PFSK-1 (cell line): ENCODE measurements at regions not wholly inside any gene's neighbourhood (a gene's known extent, or its start where the extent isn't known, plus 50 kb on each side); places are given as distances from the start of the nearest gene placed in this dataset.

Experiments
- FOXP2 ChIP-seq: optimal IDR thresholded peaks from 2 replicates; pipeline ENCODE3; 2011; ENCODE audit warnings: borderline replicate concordance, control low read depth, inconsistent platforms; ENCODE audit not compliant: insufficient read depth; ENCODE audit errors: extremely low read length, extremely low read depth
- POLR2AphosphoS5 ChIP-seq: IDR thresholded peaks from 2 replicates; pipeline ENCODE4 v1.6.1; 2012; ENCODE audit warnings: low read depth, mild to moderate bottlenecking, control low read depth, low read length, moderate library complexity
- SIN3A ChIP-seq: IDR thresholded peaks from 2 replicates; pipeline ENCODE4 v1.6.1; 2012; ENCODE audit warnings: mild to moderate bottlenecking, low read length, moderate library complexity, borderline replicate concordance; ENCODE audit not compliant: insufficient read depth
- TAF1 ChIP-seq: IDR thresholded peaks from 2 replicates; pipeline ENCODE4 v1.6.1; 2012; ENCODE audit warnings: low read length, control low read depth, borderline replicate concordance; ENCODE audit not compliant: insufficient read depth
- TF ChIP-seq, protein P1 (sequence below), 2 experiments: IDR thresholded peaks; 2 replicates each; pipeline versions ENCODE4 v1.6.1 to v1.8.0; 2011 to 2012; ENCODE audit warnings: low read depth in 2 of 2, low read length in 2 of 2, control low read depth in 1 of 2, inconsistent platforms in 1 of 2, mild to moderate bottlenecking in 1 of 2, moderate library complexity in 1 of 2; ENCODE audit not compliant: insufficient read depth in 1 of 2

DNA sequence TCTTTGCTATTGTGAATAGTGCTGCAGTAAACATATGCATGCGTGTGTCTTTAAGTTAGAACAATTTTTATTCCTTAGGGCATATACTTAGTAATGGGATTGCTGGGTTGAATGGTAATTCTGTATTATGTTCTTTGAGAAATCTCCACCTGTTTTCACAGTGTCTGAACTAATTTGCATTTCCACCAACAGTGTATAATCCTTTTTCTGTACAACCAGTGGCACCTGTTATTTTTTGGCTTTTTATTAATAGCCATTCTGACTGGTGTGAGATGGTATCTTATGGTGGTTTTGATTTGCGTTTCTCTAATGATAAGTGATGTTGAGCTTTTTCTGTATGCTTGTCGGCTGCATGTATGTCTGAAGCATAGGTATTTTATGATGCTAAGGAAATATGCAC, 820.8 kb upstream of the MAP3K7 start:
- TF ChIP-seq FOXP2 (no peak), TAF1 (no peak), SIN3A (no peak), POLR2AphosphoS5 (no peak)
- TF ChIP-seq, protein P1, sequence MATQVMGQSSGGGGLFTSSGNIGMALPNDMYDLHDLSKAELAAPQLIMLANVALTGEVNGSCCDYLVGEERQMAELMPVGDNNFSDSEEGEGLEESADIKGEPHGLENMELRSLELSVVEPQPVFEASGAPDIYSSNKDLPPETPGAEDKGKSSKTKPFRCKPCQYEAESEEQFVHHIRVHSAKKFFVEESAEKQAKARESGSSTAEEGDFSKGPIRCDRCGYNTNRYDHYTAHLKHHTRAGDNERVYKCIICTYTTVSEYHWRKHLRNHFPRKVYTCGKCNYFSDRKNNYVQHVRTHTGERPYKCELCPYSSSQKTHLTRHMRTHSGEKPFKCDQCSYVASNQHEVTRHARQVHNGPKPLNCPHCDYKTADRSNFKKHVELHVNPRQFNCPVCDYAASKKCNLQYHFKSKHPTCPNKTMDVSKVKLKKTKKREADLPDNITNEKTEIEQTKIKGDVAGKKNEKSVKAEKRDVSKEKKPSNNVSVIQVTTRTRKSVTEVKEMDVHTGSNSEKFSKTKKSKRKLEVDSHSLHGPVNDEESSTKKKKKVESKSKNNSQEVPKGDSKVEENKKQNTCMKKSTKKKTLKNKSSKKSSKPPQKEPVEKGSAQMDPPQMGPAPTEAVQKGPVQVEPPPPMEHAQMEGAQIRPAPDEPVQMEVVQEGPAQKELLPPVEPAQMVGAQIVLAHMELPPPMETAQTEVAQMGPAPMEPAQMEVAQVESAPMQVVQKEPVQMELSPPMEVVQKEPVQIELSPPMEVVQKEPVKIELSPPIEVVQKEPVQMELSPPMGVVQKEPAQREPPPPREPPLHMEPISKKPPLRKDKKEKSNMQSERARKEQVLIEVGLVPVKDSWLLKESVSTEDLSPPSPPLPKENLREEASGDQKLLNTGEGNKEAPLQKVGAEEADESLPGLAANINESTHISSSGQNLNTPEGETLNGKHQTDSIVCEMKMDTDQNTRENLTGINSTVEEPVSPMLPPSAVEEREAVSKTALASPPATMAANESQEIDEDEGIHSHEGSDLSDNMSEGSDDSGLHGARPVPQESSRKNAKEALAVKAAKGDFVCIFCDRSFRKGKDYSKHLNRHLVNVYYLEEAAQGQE (IDR thresholded peaks at IDR 0.05; ENCODE audit: insufficient read depth in 1 of 2, low read depth in 2 of 2, low read length in 2 of 2) = no peak

DNA sequence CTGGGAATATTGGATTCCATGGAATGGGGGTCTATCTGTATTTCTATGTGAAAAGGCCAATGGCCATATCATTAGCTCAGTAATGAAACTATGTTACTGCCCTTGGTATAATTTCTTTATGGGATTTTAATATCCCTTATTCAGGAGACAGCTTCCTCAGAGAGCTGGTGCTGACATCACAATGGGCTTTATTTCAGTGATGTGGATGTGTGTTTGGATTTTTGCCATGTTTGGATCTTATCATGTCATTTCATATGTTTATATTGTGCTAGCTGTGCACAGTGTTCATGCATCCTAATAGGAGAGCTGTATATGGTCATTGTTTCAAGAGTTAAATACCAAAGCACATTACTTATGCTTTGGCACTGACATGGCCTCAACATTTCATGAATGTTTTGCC, 806.1 kb upstream of the MAP3K7 start:
- no peak for TF ChIP-seq POLR2AphosphoS5
- no peak for TF ChIP-seq FOXP2
- TF ChIP-seq SIN3A = no peak
- TF ChIP-seq, protein P1 (IDR thresholded peaks at IDR 0.05; ENCODE audit: insufficient read depth in 1 of 2, low read depth in 2 of 2, low read length in 2 of 2) = no peak
- no peak for TF ChIP-seq TAF1

DNA sequence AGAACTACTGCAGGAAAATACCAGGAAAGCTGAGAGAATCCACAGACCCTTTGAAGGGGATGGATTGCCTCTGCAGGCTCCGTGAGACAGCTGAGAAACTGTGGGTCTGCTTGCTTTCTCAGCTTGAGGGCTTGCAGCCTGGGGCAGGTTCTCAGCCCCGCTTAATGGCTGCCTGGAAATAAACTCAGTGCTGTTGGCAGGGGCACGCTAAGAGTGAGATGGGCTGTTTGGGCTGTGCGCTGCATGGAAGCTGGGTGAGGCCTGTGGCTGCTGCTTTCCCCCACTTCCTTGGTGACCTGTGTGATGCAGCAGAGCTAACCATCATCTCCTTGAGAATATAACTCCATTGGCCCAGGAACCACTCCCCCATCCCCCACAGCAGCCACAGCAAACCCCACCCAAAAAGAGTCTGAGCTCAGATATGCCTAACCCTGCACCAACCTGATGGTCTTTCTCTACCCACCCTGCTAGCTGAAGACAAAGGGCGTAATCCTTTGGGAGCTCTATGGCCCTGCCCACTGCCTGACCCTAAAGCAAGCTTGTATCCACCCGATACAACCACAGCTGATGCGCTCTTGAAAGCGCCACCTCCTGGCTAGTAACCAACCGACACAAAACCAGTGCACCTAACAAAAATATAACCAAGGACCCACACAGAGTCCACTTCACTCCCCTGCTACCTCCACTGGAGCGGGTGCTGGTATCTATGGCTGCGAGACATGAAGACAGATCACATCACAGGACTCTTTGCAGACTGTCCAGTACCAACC, 800.6 kb upstream of the MAP3K7 start:
- no peak for TF ChIP-seq POLR2AphosphoS5
- TF ChIP-seq SIN3A = no peak
- TF ChIP-seq, protein P1 (IDR thresholded peaks at IDR 0.05; ENCODE audit: insufficient read depth in 1 of 2, low read depth in 2 of 2, low read length in 2 of 2) = no peak
- TF ChIP-seq TAF1 = no peak
- no peak for TF ChIP-seq FOXP2

DNA sequence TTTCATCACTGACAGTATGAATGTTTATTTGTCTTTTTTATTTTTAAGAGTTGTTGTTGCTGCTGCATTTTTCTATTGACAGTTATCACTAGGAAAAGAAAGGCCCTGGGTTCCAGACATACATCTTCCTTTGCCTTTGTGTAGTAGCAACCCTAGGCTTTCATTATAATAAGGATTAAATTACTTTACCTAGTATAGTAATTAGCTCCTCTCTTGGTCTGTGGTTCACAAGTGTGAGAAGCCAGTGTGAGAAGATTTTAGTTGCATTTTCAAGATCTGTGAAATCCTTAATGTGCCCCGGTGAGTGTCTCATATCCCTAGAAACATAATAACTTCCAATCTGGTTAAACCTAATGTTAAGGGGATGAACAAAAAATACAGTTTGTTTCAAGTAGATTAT, 799.3 kb upstream of the MAP3K7 start:
- TF ChIP-seq FOXP2 (no peak), POLR2AphosphoS5 (no peak), TAF1 (no peak), SIN3A (no peak)
- TF ChIP-seq, protein P1 (IDR thresholded peaks at IDR 0.05; ENCODE audit: insufficient read depth in 1 of 2, low read depth in 2 of 2, low read length in 2 of 2) = no peak

DNA sequence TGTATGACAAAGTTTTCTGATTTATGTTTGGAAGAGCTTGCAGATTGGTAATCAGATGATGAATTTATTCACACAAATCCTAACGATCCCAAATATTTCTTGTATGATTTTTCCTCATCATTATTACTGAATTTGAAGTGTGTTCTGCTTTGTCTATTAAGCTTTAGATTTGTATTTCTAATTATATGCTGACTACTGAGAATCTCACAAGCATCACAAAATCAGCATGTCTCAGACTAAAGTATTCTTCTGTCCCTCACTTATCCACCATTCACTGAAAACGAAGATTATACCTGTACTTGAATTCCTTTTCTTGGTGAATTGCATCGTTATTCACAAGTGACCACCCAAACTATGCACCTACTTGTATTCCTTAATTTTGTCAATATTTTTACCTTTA, 796.3 kb upstream of the MAP3K7 start:
- TF ChIP-seq, protein P1 (IDR thresholded peaks at IDR 0.05; ENCODE audit: insufficient read depth in 1 of 2, low read depth in 2 of 2, low read length in 2 of 2) = no peak
- no peak for TF ChIP-seq POLR2AphosphoS5
- TF ChIP-seq FOXP2 = no peak
- TF ChIP-seq SIN3A = no peak
- TF ChIP-seq TAF1 = no peak
